NCI-H2081 (cell line): ENCODE measurements at regions not wholly inside any gene's neighbourhood (a gene's known extent, or its start where the extent isn't known, plus 50 kb on each side); places are given as distances from the start of the nearest gene placed in this dataset.

ENCODE experiments used
- DNase-seq, 2 experiments: peaks; one replicate each; lab custom pipeline; 2025; lab: John Stamatoyannopoulos, UW

- no peak for DNase-seq
These were observed 175.8 kb downstream of the CSNK2A3 start for GRCh38 chr11:11177156-11177808.

- no peak for DNase-seq
These were observed 179.6 kb downstream of the CSNK2A3 start for GRCh38 chr11:11173316-11174025.

GRCh38 chr11:11171854-11172253 lies 181.2 kb downstream of the CSNK2A3 start:
- no peak for DNase-seq

- DNase-seq = no peak
These were observed 181.8 kb downstream of the CSNK2A3 start for GRCh38 chr11:11171285-11171684.

- no peak for DNase-seq
These were observed 182.5 kb downstream of the CSNK2A3 start for GRCh38 chr11:11170352-11171084.

- no peak for DNase-seq
These were observed 183.2 kb downstream of the CSNK2A3 start for GRCh38 chr11:11169715-11170351.

GRCh38 chr11:11167806-11168205 lies 185.2 kb downstream of the CSNK2A3 start:
- no peak for DNase-seq

GRCh38 chr11:11164334-11164690 lies 188.7 kb downstream of the CSNK2A3 start:
- no peak for DNase-seq

- DNase-seq = no peak
These were observed 189.2 kb downstream of the CSNK2A3 start for GRCh38 chr11:11163669-11164333.

- DNase-seq = no peak
These were observed 189.8 kb downstream of the CSNK2A3 start for GRCh38 chr11:11163236-11163635.

GRCh38 chr11:11157185-11157584 lies 195.9 kb downstream of the CSNK2A3 start:
- DNase-seq = peak in 1 of 2 experiments; percentile 3

GRCh38 chr11:11155962-11156815 lies 196.9 kb downstream of the CSNK2A3 start:
- DNase-seq = no peak

- no peak for DNase-seq
These were observed 200.2 kb downstream of the CSNK2A3 start for GRCh38 chr11:11152877-11153276.

GRCh38 chr11:11149671-11150459 lies 203.2 kb downstream of the CSNK2A3 start:
- no peak for DNase-seq

GRCh38 chr11:11148596-11148995 lies 204.5 kb downstream of the CSNK2A3 start:
- no peak for DNase-seq

- no peak for DNase-seq
These were observed 204.9 kb downstream of the CSNK2A3 start for GRCh38 chr11:11148104-11148509.

GRCh38 chr11:11146830-11147229 lies 206.2 kb downstream of the CSNK2A3 start:
- no peak for DNase-seq

- DNase-seq = no peak
These were observed 209.2 kb downstream of the CSNK2A3 start for GRCh38 chr11:11143849-11144248.

- DNase-seq = no peak
These were observed 210.6 kb downstream of the CSNK2A3 start for GRCh38 chr11:11142430-11142829.

- DNase-seq = no peak
These were observed 212.0 kb downstream of the CSNK2A3 start for GRCh38 chr11:11141065-11141464.
